ENCODE measurements at regions not wholly inside any gene's neighbourhood (a gene's known extent, or its start where the extent isn't known, plus 50 kb on each side); places are given as distances from the start of the nearest gene placed in this dataset.

DNA sequence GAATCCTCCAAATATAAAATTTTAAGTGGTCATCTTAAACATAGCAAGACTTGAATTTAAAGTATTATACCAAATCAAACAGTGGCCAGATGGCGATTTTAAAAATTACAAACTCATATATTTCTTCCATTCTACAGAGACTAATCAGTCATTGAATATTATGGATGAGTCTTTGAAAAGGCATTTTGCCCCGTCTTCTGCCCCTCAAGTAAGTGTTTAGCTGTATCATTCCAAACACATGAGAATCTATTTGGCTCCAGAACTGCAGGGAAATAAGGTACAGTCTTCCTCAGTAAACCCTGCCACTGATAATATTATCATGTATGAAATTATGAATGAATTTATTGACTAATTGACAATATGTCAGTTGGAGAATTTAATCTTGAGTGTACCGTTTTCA lies 191.0 kb downstream of the SLC7A11 start:
- no peak for TF ChIP-seq EP300 (IDR thresholded peaks at IDR 0.05)
- TF ChIP-seq, protein P1, sequence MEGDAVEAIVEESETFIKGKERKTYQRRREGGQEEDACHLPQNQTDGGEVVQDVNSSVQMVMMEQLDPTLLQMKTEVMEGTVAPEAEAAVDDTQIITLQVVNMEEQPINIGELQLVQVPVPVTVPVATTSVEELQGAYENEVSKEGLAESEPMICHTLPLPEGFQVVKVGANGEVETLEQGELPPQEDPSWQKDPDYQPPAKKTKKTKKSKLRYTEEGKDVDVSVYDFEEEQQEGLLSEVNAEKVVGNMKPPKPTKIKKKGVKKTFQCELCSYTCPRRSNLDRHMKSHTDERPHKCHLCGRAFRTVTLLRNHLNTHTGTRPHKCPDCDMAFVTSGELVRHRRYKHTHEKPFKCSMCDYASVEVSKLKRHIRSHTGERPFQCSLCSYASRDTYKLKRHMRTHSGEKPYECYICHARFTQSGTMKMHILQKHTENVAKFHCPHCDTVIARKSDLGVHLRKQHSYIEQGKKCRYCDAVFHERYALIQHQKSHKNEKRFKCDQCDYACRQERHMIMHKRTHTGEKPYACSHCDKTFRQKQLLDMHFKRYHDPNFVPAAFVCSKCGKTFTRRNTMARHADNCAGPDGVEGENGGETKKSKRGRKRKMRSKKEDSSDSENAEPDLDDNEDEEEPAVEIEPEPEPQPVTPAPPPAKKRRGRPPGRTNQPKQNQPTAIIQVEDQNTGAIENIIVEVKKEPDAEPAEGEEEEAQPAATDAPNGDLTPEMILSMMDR (IDR thresholded peaks at IDR 0.05), result no peak

Data from upper lobe of left lung (tissue), 4 donors.